GM12864 (cell line): ENCODE measurements at regions not wholly inside any gene's neighbourhood (a gene's known extent, or its start where the extent isn't known, plus 50 kb on each side); places are given as distances from the start of the nearest gene placed in this dataset.
"Not testable (repeated sequence)": the region's sequence is repeated elsewhere in the genome, so short reads cannot be mapped to it uniquely, and the experiment has no call there.

ENCODE experiments used
- DNase-seq: peaks from one replicate; pipeline ENCODE4 v3.0.0-alpha.2; 2011; ENCODE audit warnings: low read depth
- H3K4me3 ChIP-seq: 2 replicates; pipeline ENCODE4 v1.5.1; 2011; ENCODE audit warnings: mild to moderate bottlenecking, low read depth, low read length, control low read depth
- CTCF ChIP-seq: IDR thresholded peaks from 2 replicates; pipeline ENCODE4 v1.5.1; 2011; ENCODE audit warnings: low read depth, mild to moderate bottlenecking, moderate library complexity, low read length, control low read depth, inconsistent platforms; ENCODE audit errors: missing control alignments

GRCh38 chr15:62363913-62364312, 198.8 kb upstream of the C2CD4B start:
- no peak for TF ChIP-seq CTCF
- H3K4me3 ChIP-seq = no peak overlapping the region
- DNase-seq = no peak

GRCh38 chr15:62365795-62366442, 200.8 kb upstream of the C2CD4B start:
- no peak for DNase-seq
- no peak for TF ChIP-seq CTCF

GRCh38 chr15:62369454-62369853, 204.4 kb upstream of the C2CD4B start:
- H3K4me3 ChIP-seq = no peak overlapping the region
- no peak for DNase-seq
- TF ChIP-seq CTCF = no peak

More at GRCh38 chr15:62365795-62366442, 200.8 kb upstream of the C2CD4B start:
- no peak overlapping the region for H3K4me3 ChIP-seq

- H3K4me3 ChIP-seq, DNase-seq: not testable (repeated sequence)
Measured at GRCh38 chr15:62371683-62372082, 206.6 kb upstream of the C2CD4B start.

GRCh38 chr15:62377736-62378480, 212.8 kb upstream of the C2CD4B start:
- H3K4me3 ChIP-seq = no peak overlapping the region
- no peak for DNase-seq
- no peak for TF ChIP-seq CTCF

GRCh38 chr15:62378772-62379498, 213.8 kb upstream of the C2CD4B start:
- H3K4me3 ChIP-seq = no peak overlapping the region

More at GRCh38 chr15:62378772-62379498, 213.8 kb upstream of the C2CD4B start:
- TF ChIP-seq CTCF = no peak
- DNase-seq = no peak
